ENCODE measurements at regions not wholly inside any gene's neighbourhood (a gene's known extent, or its start where the extent isn't known, plus 50 kb on each side); places are given as distances from the start of the nearest gene placed in this dataset.

DNA sequence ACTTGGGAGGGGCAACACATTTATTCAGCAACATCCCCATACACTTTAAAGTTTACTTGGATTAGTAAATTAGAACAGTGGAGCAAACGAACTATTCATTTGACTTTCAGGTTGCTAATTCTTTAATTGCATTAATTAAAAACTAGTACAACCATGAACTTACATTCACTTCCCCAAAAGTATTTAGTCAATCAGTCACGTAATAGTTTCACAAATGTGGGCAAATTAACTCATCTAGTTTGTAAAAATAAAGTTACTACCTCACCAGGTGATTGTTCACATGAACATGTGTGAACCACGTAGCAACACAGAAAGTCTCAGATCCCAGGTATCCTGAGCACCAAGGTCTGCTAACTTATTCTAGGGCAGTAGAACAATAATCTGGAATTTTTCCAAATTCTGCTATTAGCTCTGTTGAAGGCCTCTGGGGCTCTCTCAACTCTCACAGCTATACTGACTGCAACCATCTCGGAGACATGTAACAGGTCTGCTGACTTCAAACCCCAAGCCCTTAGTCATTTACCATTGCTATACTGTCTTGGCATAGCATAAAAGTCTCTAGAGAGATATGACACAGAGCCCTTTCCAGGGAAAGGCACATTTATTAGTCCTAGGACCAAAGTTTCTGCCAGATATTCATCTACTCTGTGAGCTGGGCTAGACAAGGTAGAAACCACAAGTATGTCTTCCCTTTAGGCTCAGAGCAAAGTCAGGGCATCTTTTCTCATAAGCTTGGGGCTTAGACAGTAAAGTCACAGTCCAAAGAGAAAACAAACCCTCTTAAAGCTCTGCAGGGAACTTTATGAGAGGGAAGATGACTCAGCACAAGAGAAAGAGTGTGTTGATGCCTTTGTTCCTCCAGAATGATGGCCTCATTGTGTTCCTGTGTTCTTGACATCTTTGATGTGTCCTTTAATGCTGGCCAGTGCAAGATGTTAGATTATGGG, 50.9 kb upstream of the CCDC28A start:
- H3K4me1 ChIP-seq (replicated peaks) = no peaks in the 10 kb centered on the region
- 86% methylated on average over 4 of the region's 4 CpGs for WGBS
- no peak for DNase-seq (ENCODE audit: low spot score)
- H3K36me3 ChIP-seq = no peaks in the 10 kb centered on the region
- no peak overlapping the region for H3K27ac ChIP-seq
- H3K27me3 ChIP-seq (replicated peaks; ENCODE audit: insufficient read depth) = no peaks in the 10 kb centered on the region
- H3K9me3 ChIP-seq = no peaks in the 10 kb centered on the region
- no peak overlapping the region for H3K4me3 ChIP-seq
- no peak for TF ChIP-seq POLR2AphosphoS5 (IDR thresholded peaks at IDR 0.05)
- TF ChIP-seq, protein P1, sequence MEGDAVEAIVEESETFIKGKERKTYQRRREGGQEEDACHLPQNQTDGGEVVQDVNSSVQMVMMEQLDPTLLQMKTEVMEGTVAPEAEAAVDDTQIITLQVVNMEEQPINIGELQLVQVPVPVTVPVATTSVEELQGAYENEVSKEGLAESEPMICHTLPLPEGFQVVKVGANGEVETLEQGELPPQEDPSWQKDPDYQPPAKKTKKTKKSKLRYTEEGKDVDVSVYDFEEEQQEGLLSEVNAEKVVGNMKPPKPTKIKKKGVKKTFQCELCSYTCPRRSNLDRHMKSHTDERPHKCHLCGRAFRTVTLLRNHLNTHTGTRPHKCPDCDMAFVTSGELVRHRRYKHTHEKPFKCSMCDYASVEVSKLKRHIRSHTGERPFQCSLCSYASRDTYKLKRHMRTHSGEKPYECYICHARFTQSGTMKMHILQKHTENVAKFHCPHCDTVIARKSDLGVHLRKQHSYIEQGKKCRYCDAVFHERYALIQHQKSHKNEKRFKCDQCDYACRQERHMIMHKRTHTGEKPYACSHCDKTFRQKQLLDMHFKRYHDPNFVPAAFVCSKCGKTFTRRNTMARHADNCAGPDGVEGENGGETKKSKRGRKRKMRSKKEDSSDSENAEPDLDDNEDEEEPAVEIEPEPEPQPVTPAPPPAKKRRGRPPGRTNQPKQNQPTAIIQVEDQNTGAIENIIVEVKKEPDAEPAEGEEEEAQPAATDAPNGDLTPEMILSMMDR (IDR thresholded peaks at IDR 0.05) = no peak
- intact Hi-C loops (cut with DNase I) = no loop called here
